ENCODE measurements at regions not wholly inside any gene's neighbourhood (a gene's known extent, or its start where the extent isn't known, plus 50 kb on each side); places are given as distances from the start of the nearest gene placed in this dataset.
"Not testable (repeated sequence)": the region's sequence is repeated elsewhere in the genome, so short reads cannot be mapped to it uniquely, and the experiment has no call there.

GRCh38 chr10:44253769-44254462 is 131.0 kb downstream of the CXCL12 start:
- Mint-ChIP-seq H3K4me3 (ENCODE audit: low read depth) (no peak overlapping the region), H3K9me3 (ENCODE audit: low read depth) (peaks cover 2% of the 10 kb centered on the region), H3K36me3 (ENCODE audit: insufficient read depth) (no peaks in the 10 kb centered on the region), H3K27ac (no peak overlapping the region), H3K27me3 (peaks cover 13% of the 10 kb centered on the region), H3K4me1 (ENCODE audit: low read depth) (peaks cover 4% of the 10 kb centered on the region)
- TF ChIP-seq CTCF (IDR thresholded peaks at IDR 0.05; ENCODE audit: unreplicated experiment), result no peak
- DNase-seq (ENCODE audit: low spot score, unreplicated experiment), result no peak

- not testable (repeated sequence) for H3K4me3 Mint-ChIP-seq (ENCODE audit: low read depth); DNase-seq (ENCODE audit: low spot score, unreplicated experiment); H3K4me1 Mint-ChIP-seq (ENCODE audit: low read depth); H3K36me3 Mint-ChIP-seq (ENCODE audit: insufficient read depth); H3K27ac Mint-ChIP-seq; H3K9me3 Mint-ChIP-seq (ENCODE audit: low read depth)
- H3K27me3 Mint-ChIP-seq, result peaks cover 13% of the 10 kb centered on the region
These were observed 132.3 kb downstream of the CXCL12 start for GRCh38 chr10:44252631-44253030.

- not testable (repeated sequence) for H3K36me3 Mint-ChIP-seq (ENCODE audit: insufficient read depth); H3K27ac Mint-ChIP-seq; H3K4me3 Mint-ChIP-seq (ENCODE audit: low read depth); H3K4me1 Mint-ChIP-seq (ENCODE audit: low read depth); DNase-seq (ENCODE audit: low spot score, unreplicated experiment)
- H3K27me3 Mint-ChIP-seq, result peaks cover 11% of the 10 kb centered on the region
- peaks cover 15% of the 10 kb centered on the region for H3K9me3 Mint-ChIP-seq (ENCODE audit: low read depth)
These were observed 135.0 kb downstream of the CXCL12 start for GRCh38 chr10:44249933-44250332.

- Mint-ChIP-seq H3K36me3 (ENCODE audit: insufficient read depth) (peaks cover 5% of the 10 kb centered on the region), H3K9me3 (ENCODE audit: low read depth) (peaks cover 15% of the 10 kb centered on the region), H3K27ac (no peak overlapping the region), H3K27me3 (peaks cover 13% of the 10 kb centered on the region), H3K4me3 (ENCODE audit: low read depth) (no peak overlapping the region), H3K4me1 (ENCODE audit: low read depth) (peaks cover 7% of the 10 kb centered on the region)
- DNase-seq (ENCODE audit: low spot score, unreplicated experiment), result no peak
- no peak for TF ChIP-seq CTCF (IDR thresholded peaks at IDR 0.05; ENCODE audit: unreplicated experiment)
These were observed 135.4 kb downstream of the CXCL12 start for GRCh38 chr10:44249490-44249889.

- peaks cover 20% of the 10 kb centered on the region for H3K9me3 Mint-ChIP-seq (ENCODE audit: low read depth)
- H3K27me3 Mint-ChIP-seq, result peaks cover 30% of the 10 kb centered on the region
- H3K36me3 Mint-ChIP-seq (ENCODE audit: insufficient read depth); H3K27ac Mint-ChIP-seq; H3K4me1 Mint-ChIP-seq (ENCODE audit: low read depth); DNase-seq (ENCODE audit: low spot score, unreplicated experiment); H3K4me3 Mint-ChIP-seq (ENCODE audit: low read depth): not testable (repeated sequence)
These were observed 138.2 kb downstream of the CXCL12 start for GRCh38 chr10:44246700-44247099.

DNA sequence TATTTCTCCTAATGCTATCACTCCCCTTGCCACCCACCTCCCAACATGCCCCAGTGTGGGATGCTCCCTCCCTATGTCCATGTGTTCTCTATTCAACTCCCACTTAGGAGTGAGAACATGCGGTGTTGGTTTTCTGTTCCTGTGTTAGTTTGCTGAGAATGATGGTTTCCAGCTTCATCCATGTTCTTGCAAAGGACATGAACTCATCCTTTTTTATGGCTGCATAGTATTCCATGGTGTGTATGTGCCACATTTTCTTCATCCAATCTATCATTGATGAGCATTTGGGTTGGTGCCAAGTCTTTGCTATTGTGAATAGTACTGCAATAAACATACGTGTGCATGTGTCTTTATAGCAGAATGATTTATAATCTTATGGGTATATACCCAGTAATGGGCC is 138.6 kb downstream of the CXCL12 start:
- Mint-ChIP-seq H3K27me3 (peaks cover 32% of the 10 kb centered on the region), H3K9me3 (ENCODE audit: low read depth) (peaks cover 20% of the 10 kb centered on the region)
- not testable (repeated sequence) for H3K4me1 Mint-ChIP-seq (ENCODE audit: low read depth); H3K27ac Mint-ChIP-seq; H3K36me3 Mint-ChIP-seq (ENCODE audit: insufficient read depth); DNase-seq (ENCODE audit: low spot score, unreplicated experiment); H3K4me3 Mint-ChIP-seq (ENCODE audit: low read depth)

- H3K36me3 Mint-ChIP-seq (ENCODE audit: insufficient read depth), result peaks cover 5% of the 10 kb centered on the region
- no peak overlapping the region for H3K27ac Mint-ChIP-seq
- H3K4me3 Mint-ChIP-seq (ENCODE audit: low read depth), result no peak overlapping the region
- H3K27me3 Mint-ChIP-seq, result peaks cover 32% of the 10 kb centered on the region
- H3K9me3 Mint-ChIP-seq (ENCODE audit: low read depth), result peaks cover 20% of the 10 kb centered on the region
- no peak for TF ChIP-seq CTCF (IDR thresholded peaks at IDR 0.05; ENCODE audit: unreplicated experiment)
- H3K4me1 Mint-ChIP-seq (ENCODE audit: low read depth), result peaks cover 7% of the 10 kb centered on the region
- DNase-seq (ENCODE audit: low spot score, unreplicated experiment), result no peak
These were observed 139.3 kb downstream of the CXCL12 start for GRCh38 chr10:44245601-44245938.
